ENCODE measurements at regions not wholly inside any gene's neighbourhood (a gene's known extent, or its start where the extent isn't known, plus 50 kb on each side); places are given as distances from the start of the nearest gene placed in this dataset.

GRCh38 chr20:40511478-40511877, 177.6 kb downstream of the MAFB start:
- Histone ChIP-seq H3K4me1 (ENCODE audit: insufficient read depth, low read length) (no peaks in the 10 kb centered on the region), H3K9me3 (ENCODE audit: low read length) (no peaks in the 10 kb centered on the region), H3K27me3 (ENCODE audit: insufficient read depth, low read length, poor library complexity, severe bottlenecking) (no peaks in the 10 kb centered on the region), H3K36me3 (ENCODE audit: insufficient read depth, low read length) (no peaks in the 10 kb centered on the region), H3K4me3 (ENCODE audit: low read length) (no peak overlapping the region), H3K27ac (ENCODE audit: low read depth, low read length) (no peak overlapping the region)
- H3K27me3 Mint-ChIP-seq: peaks cover 4 to 6% of the 10 kb centered on the region in 2 donors
- H3K4me3 Mint-ChIP-seq: no peak overlapping the region
- no peak overlapping the region for H3K27ac Mint-ChIP-seq
- DNase-seq: no peak
- H3K9me3 Mint-ChIP-seq: peaks cover 0 to 2% (median 0%) of the 10 kb centered on the region in 5 donors
- no peaks in the 10 kb centered on the region for H3K36me3 Mint-ChIP-seq
- H3K4me1 Mint-ChIP-seq: no peaks in the 10 kb centered on the region
- CTCF ChIA-PET: no interaction called here
- POLR2A ChIA-PET: no interaction called here

GRCh38 chr20:40510622-40511021, 178.4 kb downstream of the MAFB start:
- Mint-ChIP-seq H3K36me3 (no peaks in the 10 kb centered on the region), H3K9me3 (peaks cover 0 to 2% (median 0%) of the 10 kb centered on the region in 5 donors), H3K4me1 (no peaks in the 10 kb centered on the region), H3K4me3 (no peak overlapping the region), H3K27me3 (peaks cover 3 to 4% of the 10 kb centered on the region in 2 donors), H3K27ac (no peak overlapping the region)
- no peaks in the 10 kb centered on the region for H3K27me3 ChIP-seq (ENCODE audit: insufficient read depth, low read length, poor library complexity, severe bottlenecking)
- ChIA-PET POLR2A (no interaction called here), CTCF (no interaction called here)
- H3K4me3 ChIP-seq (ENCODE audit: low read length): no peak overlapping the region
- no peak for DNase-seq
- no peaks in the 10 kb centered on the region for H3K9me3 ChIP-seq (ENCODE audit: low read length)
- H3K27ac ChIP-seq (ENCODE audit: low read depth, low read length): no peak overlapping the region
- no peaks in the 10 kb centered on the region for H3K4me1 ChIP-seq (ENCODE audit: insufficient read depth, low read length)
- H3K36me3 ChIP-seq (ENCODE audit: insufficient read depth, low read length): no peaks in the 10 kb centered on the region

DNA sequence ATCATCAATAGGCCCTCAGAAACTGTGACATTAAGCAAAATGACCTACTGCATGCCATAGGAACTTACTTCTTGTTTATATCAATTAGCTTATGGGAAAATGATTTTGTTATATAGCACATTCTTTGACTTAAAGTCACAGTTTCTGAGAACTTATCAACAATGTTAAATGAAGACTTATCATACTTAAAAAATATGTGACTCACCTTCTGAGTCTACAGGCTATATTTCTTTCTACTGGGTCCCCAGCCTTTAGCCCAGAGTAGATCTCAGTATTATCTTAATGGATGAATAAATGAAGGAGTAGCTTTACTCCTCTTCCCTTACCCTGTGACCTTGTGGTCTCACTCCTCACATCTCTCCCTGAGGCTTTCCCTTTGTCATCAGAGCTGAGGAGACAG, 180.2 kb downstream of the MAFB start:
- Histone ChIP-seq H3K9me3 (ENCODE audit: low read length) (no peaks in the 10 kb centered on the region), H3K4me1 (ENCODE audit: insufficient read depth, low read length) (no peaks in the 10 kb centered on the region), H3K36me3 (ENCODE audit: insufficient read depth, low read length) (no peaks in the 10 kb centered on the region), H3K27ac (ENCODE audit: low read depth, low read length) (no peak overlapping the region), H3K27me3 (ENCODE audit: insufficient read depth, low read length, poor library complexity, severe bottlenecking) (no peaks in the 10 kb centered on the region), H3K4me3 (ENCODE audit: low read length) (no peak overlapping the region)
- no peaks in the 10 kb centered on the region for H3K36me3 Mint-ChIP-seq
- H3K27me3 Mint-ChIP-seq: no peaks in the 10 kb centered on the region
- H3K4me3 Mint-ChIP-seq: no peak overlapping the region
- CTCF ChIA-PET: no interaction called here
- H3K27ac Mint-ChIP-seq: no peak overlapping the region
- H3K9me3 Mint-ChIP-seq: no peaks in the 10 kb centered on the region
- no peak for DNase-seq
- POLR2A ChIA-PET: no interaction called here
- no peaks in the 10 kb centered on the region for H3K4me1 Mint-ChIP-seq

- H3K4me1 ChIP-seq (ENCODE audit: insufficient read depth, low read length): no peaks in the 10 kb centered on the region
- Mint-ChIP-seq H3K27ac (no peak overlapping the region), H3K36me3 (no peaks in the 10 kb centered on the region), H3K9me3 (no peaks in the 10 kb centered on the region), H3K4me1 (no peaks in the 10 kb centered on the region), H3K4me3 (no peak overlapping the region), H3K27me3 (no peaks in the 10 kb centered on the region)
- no peak overlapping the region for H3K4me3 ChIP-seq (ENCODE audit: low read length)
- no peak overlapping the region for H3K27ac ChIP-seq (ENCODE audit: low read depth, low read length)
- POLR2A ChIA-PET: no interaction called here
- H3K36me3 ChIP-seq (ENCODE audit: insufficient read depth, low read length): no peaks in the 10 kb centered on the region
- no peaks in the 10 kb centered on the region for H3K27me3 ChIP-seq (ENCODE audit: insufficient read depth, low read length, poor library complexity, severe bottlenecking)
- DNase-seq: no peak
- CTCF ChIA-PET: no interaction called here
- H3K9me3 ChIP-seq (ENCODE audit: low read length): no peaks in the 10 kb centered on the region
Measured at GRCh38 chr20:40506537-40506939, 182.5 kb downstream of the MAFB start.

- Mint-ChIP-seq H3K36me3 (no peaks in the 10 kb centered on the region), H3K4me3 (no peak overlapping the region), H3K27me3 (peaks cover 0 to 1% of the 10 kb centered on the region in 2 donors), H3K9me3 (no peaks in the 10 kb centered on the region), H3K4me1 (no peaks in the 10 kb centered on the region), H3K27ac (no peak overlapping the region)
- H3K4me1 ChIP-seq (ENCODE audit: insufficient read depth, low read length): no peaks in the 10 kb centered on the region
- H3K27ac ChIP-seq (ENCODE audit: low read depth, low read length): no peak overlapping the region
- no peak for DNase-seq
- H3K36me3 ChIP-seq (ENCODE audit: insufficient read depth, low read length): no peaks in the 10 kb centered on the region
- no peak overlapping the region for H3K4me3 ChIP-seq (ENCODE audit: low read length)
- POLR2A ChIA-PET: no interaction called here
- no peaks in the 10 kb centered on the region for H3K9me3 ChIP-seq (ENCODE audit: low read length)
- H3K27me3 ChIP-seq (ENCODE audit: insufficient read depth, low read length, poor library complexity, severe bottlenecking): no peaks in the 10 kb centered on the region
- CTCF ChIA-PET: no interaction called here
Measured at GRCh38 chr20:40503119-40503518, 185.9 kb downstream of the MAFB start.

- POLR2A ChIA-PET: no interaction called here
- H3K27me3 ChIP-seq (ENCODE audit: insufficient read depth, low read length, poor library complexity, severe bottlenecking): no peaks in the 10 kb centered on the region
Measured at GRCh38 chr20:40502576-40502975, 186.5 kb downstream of the MAFB start.

DNA sequence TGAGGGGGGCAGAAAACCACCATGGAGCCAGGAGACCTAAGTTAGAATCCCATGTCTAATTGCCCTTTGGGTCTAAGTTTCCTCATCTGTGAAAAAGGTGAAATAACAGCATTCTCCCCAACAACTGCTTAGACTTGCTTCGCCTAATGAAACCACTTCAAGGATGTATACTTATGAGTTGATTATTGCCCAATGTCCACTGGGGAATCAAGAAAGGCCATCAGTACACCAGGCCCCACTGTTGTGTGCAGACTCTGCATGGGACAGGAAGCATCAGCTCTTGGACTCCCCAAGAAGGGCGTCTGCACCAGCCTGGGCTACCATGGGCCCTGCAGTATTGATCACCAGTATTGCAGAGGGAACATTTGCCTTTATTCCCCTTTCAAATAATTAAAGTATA, 189.6 kb downstream of the MAFB start:
- Mint-ChIP-seq H3K9me3 (peaks cover 0 to 5% (median 0%) of the 10 kb centered on the region in 5 donors), H3K4me1 (no peaks in the 10 kb centered on the region), H3K4me3 (no peak overlapping the region), H3K27ac (no peak overlapping the region), H3K27me3 (peaks cover 0 to 3% of the 10 kb centered on the region in 2 donors), H3K36me3 (no peaks in the 10 kb centered on the region)
- Histone ChIP-seq H3K9me3 (ENCODE audit: low read length) (no peaks in the 10 kb centered on the region), H3K4me1 (ENCODE audit: insufficient read depth, low read length) (no peaks in the 10 kb centered on the region), H3K4me3 (ENCODE audit: low read length) (no peak overlapping the region), H3K27me3 (ENCODE audit: insufficient read depth, low read length, poor library complexity, severe bottlenecking) (no peaks in the 10 kb centered on the region), H3K27ac (ENCODE audit: low read depth, low read length) (no peak overlapping the region), H3K36me3 (ENCODE audit: insufficient read depth, low read length) (no peaks in the 10 kb centered on the region)
- ChIA-PET POLR2A (no interaction called here), CTCF (no interaction called here)
- no peak for DNase-seq

More at GRCh38 chr20:40502576-40502975, 186.5 kb downstream of the MAFB start:
- Histone ChIP-seq H3K4me1 (ENCODE audit: insufficient read depth, low read length) (no peaks in the 10 kb centered on the region), H3K27ac (ENCODE audit: low read depth, low read length) (no peak overlapping the region), H3K9me3 (ENCODE audit: low read length) (no peaks in the 10 kb centered on the region), H3K36me3 (ENCODE audit: insufficient read depth, low read length) (no peaks in the 10 kb centered on the region), H3K4me3 (ENCODE audit: low read length) (no peak overlapping the region)
- CTCF ChIA-PET: no interaction called here
- no peak for DNase-seq
- peaks cover 0 to 3% of the 10 kb centered on the region in 2 donors for H3K27me3 Mint-ChIP-seq
- no peak overlapping the region for H3K27ac Mint-ChIP-seq
- H3K36me3 Mint-ChIP-seq: no peaks in the 10 kb centered on the region
- H3K9me3 Mint-ChIP-seq: no peaks in the 10 kb centered on the region
- no peaks in the 10 kb centered on the region for H3K4me1 Mint-ChIP-seq
- H3K4me3 Mint-ChIP-seq: no peak overlapping the region

DNA sequence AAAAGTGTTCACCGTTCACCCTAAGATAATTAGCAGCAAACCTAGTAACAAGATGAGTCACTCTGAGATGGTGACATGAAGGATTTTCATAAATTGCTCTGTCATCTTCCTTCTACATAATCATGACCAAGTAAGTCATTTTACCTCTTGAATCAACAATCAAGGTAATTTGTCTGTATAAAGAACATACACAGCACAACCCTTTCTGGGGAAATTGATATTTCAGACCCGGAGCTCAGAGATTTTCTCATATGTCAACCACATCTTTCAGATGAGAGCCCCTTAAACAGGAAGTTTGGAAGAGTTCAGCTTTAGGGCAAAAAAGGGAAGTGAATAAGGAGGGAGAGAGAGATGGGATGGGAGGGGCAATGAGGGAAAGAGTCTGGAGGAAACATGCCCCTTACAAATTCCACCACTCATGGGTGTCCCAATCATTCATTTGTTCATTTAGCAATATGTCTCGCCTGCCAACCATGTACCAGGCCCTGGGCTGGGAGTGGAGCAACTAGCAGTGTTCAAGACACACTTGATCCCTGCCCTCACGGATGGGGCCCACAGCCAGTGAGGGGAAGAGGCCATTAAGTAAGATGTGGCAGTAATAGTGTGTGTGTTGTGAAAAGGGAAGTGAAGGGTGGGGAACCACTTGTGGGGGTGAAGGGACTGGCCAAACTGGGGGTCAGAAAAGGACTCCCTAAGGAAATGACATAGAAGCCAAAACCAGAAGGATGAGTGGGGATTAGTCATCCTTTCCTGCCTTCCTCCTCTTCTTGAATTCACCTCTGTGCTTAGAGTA, 190.9 kb downstream of the MAFB start:
- Mint-ChIP-seq H3K4me1 (no peaks in the 10 kb centered on the region), H3K9me3 (peaks cover 0 to 5% (median 0%) of the 10 kb centered on the region in 5 donors), H3K27ac (no peak overlapping the region), H3K27me3 (peaks cover 0 to 3% of the 10 kb centered on the region in 2 donors), H3K36me3 (no peaks in the 10 kb centered on the region), H3K4me3 (no peak overlapping the region)
- DNase-seq: no peak
- Histone ChIP-seq H3K27ac (ENCODE audit: low read depth, low read length) (no peak overlapping the region), H3K9me3 (ENCODE audit: low read length) (no peaks in the 10 kb centered on the region), H3K4me3 (ENCODE audit: low read length) (no peak overlapping the region), H3K27me3 (ENCODE audit: insufficient read depth, low read length, poor library complexity, severe bottlenecking) (no peaks in the 10 kb centered on the region), H3K36me3 (ENCODE audit: insufficient read depth, low read length) (no peaks in the 10 kb centered on the region), H3K4me1 (ENCODE audit: insufficient read depth, low read length) (no peaks in the 10 kb centered on the region)
- CTCF ChIA-PET: no interaction called here
- POLR2A ChIA-PET: no interaction called here
